ENCODE measurements at regions not wholly inside any gene's neighbourhood (a gene's known extent, or its start where the extent isn't known, plus 50 kb on each side); places are given as distances from the start of the nearest gene placed in this dataset.

GRCh38 chr14:26344596-26344995 is 253.2 kb downstream of the NOVA1 start:
- Histone ChIP-seq H3K4me1 (replicated peaks in 1 of 2; ENCODE audit: control insufficient read depth in 2 of 2, insufficient read depth in 2 of 2, low read length in 2 of 2) (no peaks in the 10 kb centered on the region), H3K9me3 (replicated peaks; ENCODE audit: control insufficient read depth, insufficient read depth, low read depth, low read length) (no peaks in the 10 kb centered on the region), H3K4me3 (no peak overlapping the region), H3K4me2 (ENCODE audit: insufficient read depth, low read length) (no peak overlapping the region), H3K36me3 (ENCODE audit: control insufficient read depth, insufficient read depth, low read length) (no peaks in the 10 kb centered on the region), H3K9ac (ENCODE audit: insufficient read depth in 1 of 2, low read depth in 2 of 2, low read length in 2 of 2) (no peak overlapping the region), H3K9me1 (ENCODE audit: control insufficient read depth, insufficient read depth, low read length) (no peaks in the 10 kb centered on the region), H2AFZ (ENCODE audit: low read depth, low read length) (no peak overlapping the region), H3K27ac (ENCODE audit: extremely low read depth, low read depth, low read length) (no peak overlapping the region), H4K20me1 (replicated peaks; ENCODE audit: control insufficient read depth, insufficient read depth, low read length) (no peaks in the 10 kb centered on the region), H3K79me2 (ENCODE audit: control insufficient read depth, insufficient read depth, low read length) (no peaks in the 10 kb centered on the region), H3K27me3 (ENCODE audit: control insufficient read depth in 2 of 2, insufficient read depth in 2 of 2, low read length in 2 of 2) (no peaks in the 10 kb centered on the region)
- ChIA-PET CTCF (ENCODE audit: low intra/inter-chr PET ratio) (no interaction called here), POLR2A (no interaction called here)
- in situ Hi-C loops (cut with MboI) (no loop called here), intact Hi-C loops (cut with micrococcal nuclease) (no loop called here)
- WGBS (ENCODE audit: insufficient coverage, low coverage, missing lambda C conversion rate) = 0% methylated on average over 4 of the region's 4 CpGs
- DNase-seq (ENCODE audit: extremely low read depth in 1 of 4, low spot score in 3 of 4) (no peak), FAIRE-seq (no peak), ATAC-seq (no peak)
- BruUV-seq (replicated peaks) = no TSS peak
- no peak for TF ChIP-seq RBM34 (IDR thresholded peaks at IDR 0.05; ENCODE audit: borderline replicate concordance, insufficient read depth, low read length)

GRCh38 chr14:26339381-26339780 is 258.5 kb downstream of the NOVA1 start:
- ATAC-seq = no peak
- ChIA-PET CTCF (ENCODE audit: low intra/inter-chr PET ratio) (no interaction called here), POLR2A (interaction anchor here (0.6 kb wide), 1 partner anchor 382 kb away, joined by 3 read pairs; no protein-coding TSS in a partner anchor)
- Histone ChIP-seq H3K27ac (ENCODE audit: extremely low read depth, low read depth, low read length) (no peak overlapping the region), H3K9me3 (replicated peaks; ENCODE audit: control insufficient read depth, insufficient read depth, low read depth, low read length) (no peaks in the 10 kb centered on the region), H3K27me3 (ENCODE audit: control insufficient read depth in 2 of 2, insufficient read depth in 2 of 2, low read length in 2 of 2) (no peaks in the 10 kb centered on the region), H3K9me1 (ENCODE audit: control insufficient read depth, insufficient read depth, low read length) (no peaks in the 10 kb centered on the region), H2AFZ (ENCODE audit: low read depth, low read length) (no peak overlapping the region), H3K9ac (ENCODE audit: insufficient read depth in 1 of 2, low read depth in 2 of 2, low read length in 2 of 2) (no peak overlapping the region), H3K4me2 (ENCODE audit: insufficient read depth, low read length) (no peak overlapping the region), H3K4me1 (replicated peaks in 1 of 2; ENCODE audit: control insufficient read depth in 2 of 2, insufficient read depth in 2 of 2, low read length in 2 of 2) (no peaks in the 10 kb centered on the region), H3K79me2 (ENCODE audit: control insufficient read depth, insufficient read depth, low read length) (no peaks in the 10 kb centered on the region), H3K36me3 (ENCODE audit: control insufficient read depth, insufficient read depth, low read length) (no peaks in the 10 kb centered on the region), H4K20me1 (replicated peaks; ENCODE audit: control insufficient read depth, insufficient read depth, low read length) (no peaks in the 10 kb centered on the region), H3K4me3 (no peak overlapping the region)
- in situ Hi-C loops (cut with MboI) (no loop called here), intact Hi-C loops (cut with micrococcal nuclease) (no loop called here)
- 0% methylated on average over 2 of the region's 2 CpGs for WGBS (ENCODE audit: insufficient coverage, low coverage, missing lambda C conversion rate)
- no peak for FAIRE-seq
- BruUV-seq (replicated peaks) = no TSS peak
- DNase-seq (ENCODE audit: extremely low read depth in 1 of 4, low spot score in 3 of 4) = no peak
- TF ChIP-seq TRIM28 (IDR thresholded peaks at IDR 0.05) (no peak), PPARD (CRISPR knock-in tag; IDR thresholded peaks at IDR 0.05) (no peak), ZNF445 (CRISPR knock-in tag; IDR thresholded peaks at IDR 0.05; ENCODE audit: low read depth) (no peak), HBP1 (CRISPR knock-in tag; IDR thresholded peaks at IDR 0.05) (no peak), THRAP3 (IDR thresholded peaks at IDR 0.05; ENCODE audit: borderline replicate concordance) (no peak), U2AF1 (optimal IDR thresholded peaks at IDR 0.05; ENCODE audit: low read depth, low read length) (no peak), ETV5 (CRISPR knock-in tag; IDR thresholded peaks at IDR 0.05; ENCODE audit: low read depth) (no peak), ZNF23 (CRISPR knock-in tag; IDR thresholded peaks at IDR 0.05) (no peak), TSHZ1 (CRISPR knock-in tag; IDR thresholded peaks at IDR 0.05) (no peak), SAFB2 (IDR thresholded peaks at IDR 0.05; ENCODE audit: borderline replicate concordance, low read depth, low read length, severe bottlenecking) (no peak), SMAD4 (CRISPR knock-in tag; conservative IDR thresholded peaks at IDR 0.05) (no peak), KDM2B (CRISPR knock-in tag; IDR thresholded peaks at IDR 0.05) (no peak)

Data from K562 (cell line).